Naive thymus-derived CD8-positive, alpha-beta T cell (primary cell): ENCODE measurements at regions not wholly inside any gene's neighbourhood (a gene's known extent, or its start where the extent isn't known, plus 50 kb on each side); places are given as distances from the start of the nearest gene placed in this dataset.

Experiments
- ATAC-seq, 2 donors: fragments of 150-1000 bp; cut with Tn5 transposase in 1 of 2; sonication (Bioruptor Pico), chemical (Tn5 transposase) in 1 of 2; 1 replicate in 1 of 2; 2 replicates in 1 of 2; pipeline ENCODE4 v1.10.0; 2021; ENCODE audit warnings: mild to moderate bottlenecking in 2 of 2, moderate library complexity in 2 of 2
- POLR2A ChIA-PET: fragments of 350-600 bp; sonication (Branson Sonifier 250); formaldehyde crosslinking; loops from one replicate; lab custom pipeline; 2021; ENCODE audit warnings: antibody characterized with exemption; lab: Charles Lee
- DNase-seq, 10 donors: peaks; one replicate each; pipeline versions ENCODE4 v3.0.0 to v3.0.0-alpha.2; 2020 to 2022
- H3K27ac Mint-ChIP-seq, 10 donors: one replicate each; pipeline ENCODE4 v1.8.0; 2020 to 2022; ENCODE audit warnings: mild to moderate bottlenecking in 10 of 10, mixed read lengths in 10 of 10, moderate library complexity in 4 of 10, inconsistent platforms in 1 of 10
- H3K27me3 Mint-ChIP-seq, 5 donors: one replicate each; pipeline ENCODE4 v1.8.0; 2021 to 2022; ENCODE audit warnings: mixed read lengths in 5 of 5
- H3K36me3 Mint-ChIP-seq, 3 donors: one replicate each; pipeline ENCODE4 v1.8.0; 2020 to 2022; ENCODE audit warnings: mixed read lengths in 3 of 3, mild to moderate bottlenecking in 2 of 3, inconsistent platforms in 1 of 3
- H3K4me1 Mint-ChIP-seq, 4 donors: one replicate each; pipeline ENCODE4 v1.8.0; 2021 to 2022; ENCODE audit warnings: mixed read lengths in 4 of 4
- H3K4me3 Mint-ChIP-seq, 10 donors: one replicate each; pipeline ENCODE4 v1.8.0; 2020 to 2022; ENCODE audit warnings: mild to moderate bottlenecking in 10 of 10, mixed read lengths in 10 of 10, moderate library complexity in 6 of 10, inconsistent platforms in 1 of 10
- H3K9me3 Mint-ChIP-seq, 9 donors: one replicate each; pipeline ENCODE4 v1.8.0; 2020 to 2022; ENCODE audit warnings: mixed read lengths in 9 of 9, mild to moderate bottlenecking in 3 of 9, inconsistent platforms in 1 of 9, moderate library complexity in 1 of 9

GRCh38 chr18:39199231-39199855, 1633.7 kb upstream of the CELF4 start:
- H3K36me3 Mint-ChIP-seq: no peaks in the 10 kb centered on the region
- no peak for ATAC-seq
- H3K27me3 Mint-ChIP-seq: no peaks in the 10 kb centered on the region
- no peak overlapping the region for H3K27ac Mint-ChIP-seq
- DNase-seq: no peak
- H3K4me1 Mint-ChIP-seq: no peaks in the 10 kb centered on the region
- POLR2A ChIA-PET: no interaction called here
- H3K9me3 Mint-ChIP-seq: peaks cover 0 to 25% (median 0%) of the 10 kb centered on the region in 9 donors
- no peak overlapping the region for H3K4me3 Mint-ChIP-seq

- DNase-seq (no peak), ATAC-seq (no peak)
- Mint-ChIP-seq H3K9me3 (peaks cover 0 to 21% (median 0%) of the 10 kb centered on the region in 9 donors), H3K4me3 (no peak overlapping the region), H3K36me3 (no peaks in the 10 kb centered on the region), H3K4me1 (no peaks in the 10 kb centered on the region), H3K27me3 (no peaks in the 10 kb centered on the region), H3K27ac (no peak overlapping the region)
- POLR2A ChIA-PET: no interaction called here
These were observed 1632.8 kb upstream of the CELF4 start for GRCh38 chr18:39198376-39198775.

GRCh38 chr18:39191931-39192330, 1626.3 kb upstream of the CELF4 start:
- H3K9me3 Mint-ChIP-seq: peaks cover 0 to 5% (median 0%) of the 10 kb centered on the region in 9 donors
- H3K36me3 Mint-ChIP-seq: no peaks in the 10 kb centered on the region
- H3K27ac Mint-ChIP-seq: no peak overlapping the region
- ATAC-seq: no peak
- H3K4me1 Mint-ChIP-seq: no peaks in the 10 kb centered on the region
- POLR2A ChIA-PET: no interaction called here
- no peak overlapping the region for H3K4me3 Mint-ChIP-seq
- DNase-seq: no peak
- no peaks in the 10 kb centered on the region for H3K27me3 Mint-ChIP-seq

GRCh38 chr18:39191058-39191457, 1625.5 kb upstream of the CELF4 start:
- DNase-seq: no peak
- no peaks in the 10 kb centered on the region for H3K36me3 Mint-ChIP-seq
- H3K27me3 Mint-ChIP-seq: no peaks in the 10 kb centered on the region
- H3K27ac Mint-ChIP-seq: no peak overlapping the region
- POLR2A ChIA-PET: no interaction called here
- no peaks in the 10 kb centered on the region for H3K4me1 Mint-ChIP-seq
- no peak overlapping the region for H3K4me3 Mint-ChIP-seq
- peaks cover 0 to 5% (median 0%) of the 10 kb centered on the region in 9 donors for H3K9me3 Mint-ChIP-seq
- ATAC-seq: no peak

- Mint-ChIP-seq H3K9me3 (peaks cover 0 to 7% (median 0%) of the 10 kb centered on the region in 9 donors), H3K27ac (no peak overlapping the region), H3K36me3 (no peaks in the 10 kb centered on the region), H3K4me3 (no peak overlapping the region), H3K4me1 (no peaks in the 10 kb centered on the region), H3K27me3 (no peaks in the 10 kb centered on the region)
- POLR2A ChIA-PET: no interaction called here
- ATAC-seq (no peak), DNase-seq (no peak)
These were observed 1624.9 kb upstream of the CELF4 start for GRCh38 chr18:39190508-39190907.

GRCh38 chr18:39188278-39188677, 1622.7 kb upstream of the CELF4 start:
- no peak for DNase-seq
- Mint-ChIP-seq H3K4me1 (no peaks in the 10 kb centered on the region), H3K4me3 (no peak overlapping the region), H3K27ac (no peak overlapping the region), H3K36me3 (no peaks in the 10 kb centered on the region), H3K9me3 (peaks cover 0 to 8% (median 0%) of the 10 kb centered on the region in 9 donors), H3K27me3 (no peaks in the 10 kb centered on the region)
- POLR2A ChIA-PET: no interaction called here
- ATAC-seq: no peak

- Mint-ChIP-seq H3K9me3 (peaks cover 0 to 15% (median under 1%) of the 10 kb centered on the region in 9 donors), H3K27me3 (no peaks in the 10 kb centered on the region), H3K4me3 (no peak overlapping the region)
These were observed 1620.4 kb upstream of the CELF4 start for GRCh38 chr18:39186008-39186407.

GRCh38 chr18:39184176-39184575, 1618.6 kb upstream of the CELF4 start:
- no peak for ATAC-seq
- DNase-seq: no peak
- no peak overlapping the region for H3K27ac Mint-ChIP-seq
- POLR2A ChIA-PET: no interaction called here
- H3K27me3 Mint-ChIP-seq: no peaks in the 10 kb centered on the region
- H3K36me3 Mint-ChIP-seq: no peaks in the 10 kb centered on the region
- peaks cover 0 to 19% (median 2%) of the 10 kb centered on the region in 9 donors for H3K9me3 Mint-ChIP-seq
- H3K4me3 Mint-ChIP-seq: no peak overlapping the region
- no peaks in the 10 kb centered on the region for H3K4me1 Mint-ChIP-seq

More at GRCh38 chr18:39186008-39186407, 1620.4 kb upstream of the CELF4 start:
- Mint-ChIP-seq H3K27ac (no peak overlapping the region), H3K36me3 (no peaks in the 10 kb centered on the region), H3K4me1 (no peaks in the 10 kb centered on the region)
- ATAC-seq (no peak), DNase-seq (no peak)
- POLR2A ChIA-PET: no interaction called here

GRCh38 chr18:39178166-39178565, 1612.6 kb upstream of the CELF4 start:
- DNase-seq (no peak), ATAC-seq (no peak)
- no peak overlapping the region for H3K27ac Mint-ChIP-seq
- H3K4me3 Mint-ChIP-seq: no peak overlapping the region
- POLR2A ChIA-PET: no interaction called here
- no peaks in the 10 kb centered on the region for H3K27me3 Mint-ChIP-seq
- no peaks in the 10 kb centered on the region for H3K36me3 Mint-ChIP-seq
- H3K9me3 Mint-ChIP-seq: peaks cover 0 to 23% (median 0%) of the 10 kb centered on the region in 9 donors
- H3K4me1 Mint-ChIP-seq: no peaks in the 10 kb centered on the region

- Mint-ChIP-seq H3K27ac (no peak overlapping the region), H3K4me1 (no peaks in the 10 kb centered on the region), H3K36me3 (no peaks in the 10 kb centered on the region), H3K9me3 (peaks cover 0 to 18% (median 4%) of the 10 kb centered on the region in 9 donors), H3K4me3 (no peak overlapping the region), H3K27me3 (no peaks in the 10 kb centered on the region)
- DNase-seq (no peak), ATAC-seq (no peak)
- POLR2A ChIA-PET: no interaction called here
These were observed 1607.3 kb upstream of the CELF4 start for GRCh38 chr18:39172695-39173421.

GRCh38 chr18:39168723-39169122, 1603.1 kb upstream of the CELF4 start:
- Mint-ChIP-seq H3K9me3 (peaks cover 0 to 10% (median 2%) of the 10 kb centered on the region in 9 donors), H3K27me3 (no peaks in the 10 kb centered on the region), H3K36me3 (no peaks in the 10 kb centered on the region), H3K27ac (no peak overlapping the region), H3K4me3 (no peak overlapping the region), H3K4me1 (no peaks in the 10 kb centered on the region)
- POLR2A ChIA-PET: no interaction called here
- no peak for ATAC-seq
- DNase-seq: no peak

GRCh38 chr18:39167990-39168389, 1602.4 kb upstream of the CELF4 start:
- H3K4me1 Mint-ChIP-seq: no peaks in the 10 kb centered on the region
- no peak overlapping the region for H3K4me3 Mint-ChIP-seq
- POLR2A ChIA-PET: no interaction called here
- H3K36me3 Mint-ChIP-seq: no peaks in the 10 kb centered on the region
- no peak overlapping the region for H3K27ac Mint-ChIP-seq
- no peaks in the 10 kb centered on the region for H3K27me3 Mint-ChIP-seq
- no peak for ATAC-seq
- peaks cover 0 to 10% (median 3%) of the 10 kb centered on the region in 9 donors for H3K9me3 Mint-ChIP-seq
- no peak for DNase-seq

- DNase-seq (no peak), ATAC-seq (no peak)
- H3K27ac Mint-ChIP-seq: no peak overlapping the region
- H3K36me3 Mint-ChIP-seq: no peaks in the 10 kb centered on the region
- no peak overlapping the region for H3K4me3 Mint-ChIP-seq
- peaks cover 0 to 12% (median 4%) of the 10 kb centered on the region in 9 donors for H3K9me3 Mint-ChIP-seq
- H3K4me1 Mint-ChIP-seq: no peaks in the 10 kb centered on the region
- POLR2A ChIA-PET: no interaction called here
- no peaks in the 10 kb centered on the region for H3K27me3 Mint-ChIP-seq
These were observed 1601.2 kb upstream of the CELF4 start for GRCh38 chr18:39166776-39167175.
